MM.1S (cell line): ENCODE measurements at regions not wholly inside any gene's neighbourhood (a gene's known extent, or its start where the extent isn't known, plus 50 kb on each side); places are given as distances from the start of the nearest gene placed in this dataset.

ENCODE experiments used
- DNase-seq: peaks from one replicate; pipeline ENCODE4 v3.0.0-alpha.2; 2015
- H2AFZ ChIP-seq: fragments of 300-600 bp; sonication (generic); 2 replicates; pipeline ENCODE4 v1.6.0; 2016; ENCODE audit warnings: antibody characterized with exemption, low read length
- H3F3A ChIP-seq: fragments of 300-600 bp; sonication (generic); 2 replicates; pipeline ENCODE4 v1.6.1; 2016; ENCODE audit warnings: mild to moderate bottlenecking, antibody characterized with exemption, low read length, moderate library complexity, mixed read lengths; ENCODE audit not compliant: insufficient read depth
- H3K27ac ChIP-seq: fragments of 300-600 bp; sonication (generic); 2 replicates; pipeline ENCODE4 v1.5.1; 2016; ENCODE audit warnings: mild to moderate bottlenecking, low read length
- H3K27me3 ChIP-seq: fragments of 300-600 bp; sonication (generic); replicated peaks from 2 replicates; pipeline ENCODE4 v1.6.0; 2016; ENCODE audit warnings: low read length; ENCODE audit not compliant: insufficient read depth
- H3K36me3 ChIP-seq: fragments of 300-600 bp; sonication (generic); replicated peaks from 2 replicates; pipeline ENCODE4 v1.6.1; 2016; ENCODE audit warnings: mild to moderate bottlenecking, low read length, mixed read lengths; ENCODE audit not compliant: insufficient read depth
- H3K4me1 ChIP-seq: fragments of 300-600 bp; sonication (generic); 2 replicates; pipeline ENCODE4 v1.6.1; 2016; ENCODE audit warnings: low read length, mixed read lengths
- H3K4me2 ChIP-seq: fragments of 300-600 bp; sonication (generic); 2 replicates; pipeline ENCODE4 v1.6.0; 2016; ENCODE audit warnings: low read depth, low read length
- H3K4me3 ChIP-seq: fragments of 300-600 bp; sonication (generic); 2 replicates; pipeline ENCODE4 v1.5.1; 2016; ENCODE audit warnings: low read length, mixed read lengths
- H3K79me2 ChIP-seq: fragments of 300-600 bp; sonication (generic); 2 replicates; pipeline ENCODE4 v1.6.1; 2016; ENCODE audit warnings: mixed run types, low read length, mixed read lengths
- H3K9ac ChIP-seq: fragments of 300-600 bp; sonication (generic); 2 replicates; pipeline ENCODE4 v1.6.1; 2016; ENCODE audit warnings: low read length, mixed read lengths
- H3K9me2 ChIP-seq: fragments of 300-600 bp; sonication (generic); replicated peaks from 2 replicates; pipeline ENCODE4 v1.6.1; 2016; ENCODE audit warnings: mild to moderate bottlenecking, low read length, mixed read lengths; ENCODE audit not compliant: insufficient read depth
- H3K9me3 ChIP-seq: fragments of 300-600 bp; sonication (generic); replicated peaks from 2 replicates; pipeline ENCODE4 v1.6.1; 2016; ENCODE audit warnings: mild to moderate bottlenecking, low read length, mixed read lengths; ENCODE audit not compliant: insufficient read depth
- H4K20me1 ChIP-seq: fragments of 300-600 bp; sonication (generic); 2 replicates; pipeline ENCODE4 v1.6.1; 2016; ENCODE audit warnings: mild to moderate bottlenecking, low read length, moderate library complexity, mixed read lengths; ENCODE audit not compliant: insufficient read depth
- CTCF ChIP-seq: fragments of 300-600 bp; sonication (generic); IDR thresholded peaks from 2 replicates; pipeline ENCODE4 v1.5.1; 2016; ENCODE audit warnings: antibody characterized with exemption, low read length, mixed read lengths
- EZH2 ChIP-seq: fragments of 300-600 bp; sonication (generic); optimal IDR thresholded peaks from 2 replicates; pipeline ENCODE3; 2017; ENCODE audit warnings: low read depth, mild to moderate bottlenecking, antibody characterized with exemption, low read length, mixed read lengths
- EZH2phosphoT487 ChIP-seq: fragments of 300-600 bp; sonication (generic); IDR thresholded peaks from 2 replicates; pipeline ENCODE4 v1.6.1; 2018; ENCODE audit warnings: antibody characterized with exemption, low read length

GRCh38 chr5:103881560-103881959, 319.0 kb upstream of the NUDT12 start:
- Histone ChIP-seq H3K79me2 (no peaks in the 10 kb centered on the region), H3F3A (no peaks in the 10 kb centered on the region), H4K20me1 (no peaks in the 10 kb centered on the region), H3K4me3 (no peak overlapping the region), H3K4me2 (no peak overlapping the region), H3K9me2 (no peaks in the 10 kb centered on the region), H3K36me3 (no peaks in the 10 kb centered on the region), H3K9ac (no peak overlapping the region), H3K9me3 (no peaks in the 10 kb centered on the region), H3K27me3 (no peaks in the 10 kb centered on the region), H2AFZ (no peak overlapping the region), H3K27ac (no peak overlapping the region), H3K4me1 (no peaks in the 10 kb centered on the region)
- TF ChIP-seq EZH2phosphoT487 (no peak), EZH2 (no peak), CTCF (no peak)
- DNase-seq, result no peak

GRCh38 chr5:103867857-103868598, 305.4 kb upstream of the NUDT12 start:
- no peak overlapping the region for H3K4me3 ChIP-seq
- no peak for DNase-seq
- H3K9me2 ChIP-seq, result no peaks in the 10 kb centered on the region
- H3K27me3 ChIP-seq, result no peaks in the 10 kb centered on the region
- no peaks in the 10 kb centered on the region for H3K9me3 ChIP-seq
- no peak overlapping the region for H3K9ac ChIP-seq
- no peaks in the 10 kb centered on the region for H3K36me3 ChIP-seq
- TF ChIP-seq EZH2phosphoT487 (no peak), CTCF (no peak)
- no peak overlapping the region for H3K27ac ChIP-seq
- no peaks in the 10 kb centered on the region for H4K20me1 ChIP-seq
- no peaks in the 10 kb centered on the region for H3K4me1 ChIP-seq
- no peaks in the 10 kb centered on the region for H3K79me2 ChIP-seq
- H2AFZ ChIP-seq, result no peak overlapping the region
- H3K4me2 ChIP-seq, result no peak overlapping the region
- H3F3A ChIP-seq, result no peaks in the 10 kb centered on the region

GRCh38 chr5:103866169-103866568, 303.6 kb upstream of the NUDT12 start:
- H2AFZ ChIP-seq, result no peak overlapping the region
- no peak for DNase-seq

More at GRCh38 chr5:103866169-103866568, 303.6 kb upstream of the NUDT12 start:
- H3K4me1 ChIP-seq, result no peaks in the 10 kb centered on the region
- TF ChIP-seq EZH2 (no peak), CTCF (no peak), EZH2phosphoT487 (no peak)
- no peak overlapping the region for H3K4me2 ChIP-seq
- H3K4me3 ChIP-seq, result no peak overlapping the region
- H3K36me3 ChIP-seq, result no peaks in the 10 kb centered on the region
- no peaks in the 10 kb centered on the region for H3K79me2 ChIP-seq
- no peak overlapping the region for H3K27ac ChIP-seq
- no peak overlapping the region for H3K9ac ChIP-seq
- H3K27me3 ChIP-seq, result no peaks in the 10 kb centered on the region
- H3F3A ChIP-seq, result no peaks in the 10 kb centered on the region
- H3K9me3 ChIP-seq, result no peaks in the 10 kb centered on the region
- no peaks in the 10 kb centered on the region for H4K20me1 ChIP-seq
- no peaks in the 10 kb centered on the region for H3K9me2 ChIP-seq
